ENCODE measurements at regions not wholly inside any gene's neighbourhood (a gene's known extent, or its start where the extent isn't known, plus 50 kb on each side); places are given as distances from the start of the nearest gene placed in this dataset.

- Histone ChIP-seq H3K4me3 (no peak overlapping the region), H3K4me1 (no peaks in the 10 kb centered on the region), H3K27ac (no peak overlapping the region), H3K27me3 (peaks cover 0 to 13% (median 0%) of the 10 kb centered on the region in 4 donors), H3K36me3 (no peaks in the 10 kb centered on the region), H3K9me3 (no peaks in the 10 kb centered on the region)
- WGBS, 2 donors, result 76 to 80% methylated on average over 5 of the region's 5 CpGs
- TF ChIP-seq POLR2A (IDR thresholded peaks at IDR 0.05), result no peak
- no peak for TF ChIP-seq CTCF (IDR thresholded peaks at IDR 0.05)
- DNase-seq, result no peak
- intact Hi-C loops (cut with DNase I), result no loop called here
These were observed 125.3 kb upstream of the CADM1 start for GRCh38 chr11:115629456-115630015.

- no peak overlapping the region for H3K27ac ChIP-seq
- no peaks in the 10 kb centered on the region for H3K9me3 ChIP-seq
- H3K4me1 ChIP-seq, result peaks cover under 1 to 7% (median 7%) of the 10 kb centered on the region in 3 donors
- peaks cover 0 to 13% (median 0%) of the 10 kb centered on the region in 4 donors for H3K27me3 ChIP-seq
- H3K36me3 ChIP-seq, result no peaks in the 10 kb centered on the region
- intact Hi-C loops (cut with DNase I), result no loop called here
- H3K4me3 ChIP-seq, result no peak overlapping the region
- TF ChIP-seq POLR2A (IDR thresholded peaks at IDR 0.05), result no peak
- TF ChIP-seq CTCF (IDR thresholded peaks at IDR 0.05), result no peak
- 84 to 87% methylated on average over 11 to 12 of the region's 13 CpGs for WGBS, 2 donors
- no peak for DNase-seq
These were observed 123.6 kb upstream of the CADM1 start for GRCh38 chr11:115627666-115628460.

- Histone ChIP-seq H3K27ac (no peak overlapping the region), H3K36me3 (no peaks in the 10 kb centered on the region), H3K4me1 (peaks cover 4 to 15% (median 14%) of the 10 kb centered on the region in 3 donors), H3K9me3 (no peaks in the 10 kb centered on the region), H3K27me3 (peaks cover 0 to 13% (median 0%) of the 10 kb centered on the region in 4 donors), H3K4me3 (no peak overlapping the region)
- WGBS, 2 donors, result 87 to 95% methylated on average over 3 of the region's 3 CpGs
- intact Hi-C loops (cut with DNase I), result no loop called here
- no peak for DNase-seq
- TF ChIP-seq POLR2A (IDR thresholded peaks at IDR 0.05), result no peak
- TF ChIP-seq CTCF (IDR thresholded peaks at IDR 0.05), result no peak
These were observed 122.9 kb upstream of the CADM1 start for GRCh38 chr11:115627071-115627470.

- no peak for DNase-seq
- Histone ChIP-seq H3K27me3 (peaks cover 0 to 10% (median 0%) of the 10 kb centered on the region in 4 donors), H3K9me3 (no peaks in the 10 kb centered on the region), H3K4me1 (peaks cover 4 to 15% (median 14%) of the 10 kb centered on the region in 3 donors), H3K36me3 (no peaks in the 10 kb centered on the region), H3K4me3 (no peak overlapping the region), H3K27ac (no peak overlapping the region)
- whole genome bisulfite sequencing, 2 donors, result 63 to 66% methylated on average over 2 of the region's 2 CpGs
- intact Hi-C loops (cut with DNase I), result no loop called here
- no peak for TF ChIP-seq CTCF (IDR thresholded peaks at IDR 0.05)
- no peak for TF ChIP-seq POLR2A (IDR thresholded peaks at IDR 0.05)
These were observed 122.2 kb upstream of the CADM1 start for GRCh38 chr11:115626414-115626813.

GRCh38 chr11:115625502-115625901, 121.3 kb upstream of the CADM1 start:
- H3K4me3 ChIP-seq, result no peak overlapping the region
- intact Hi-C loops (cut with DNase I), result no loop called here
- TF ChIP-seq POLR2A (IDR thresholded peaks at IDR 0.05) (no peak), CTCF (IDR thresholded peaks at IDR 0.05) (no peak)
- no peak overlapping the region for H3K27ac ChIP-seq
- H3K4me1 ChIP-seq, result peaks cover 4 to 15% (median 14%) of the 10 kb centered on the region in 3 donors
- no peak for DNase-seq
- peaks cover 0 to 2% (median 0%) of the 10 kb centered on the region in 4 donors for H3K27me3 ChIP-seq
- 55 to 70% methylated on average over 5 of the region's 5 CpGs for WGBS, 2 donors
- no peaks in the 10 kb centered on the region for H3K9me3 ChIP-seq
- no peaks in the 10 kb centered on the region for H3K36me3 ChIP-seq

All from esophagus squamous epithelium (tissue), 5 donors.